ENCODE measurements at regions not wholly inside any gene's neighbourhood (a gene's known extent, or its start where the extent isn't known, plus 50 kb on each side); places are given as distances from the start of the nearest gene placed in this dataset.

DNA sequence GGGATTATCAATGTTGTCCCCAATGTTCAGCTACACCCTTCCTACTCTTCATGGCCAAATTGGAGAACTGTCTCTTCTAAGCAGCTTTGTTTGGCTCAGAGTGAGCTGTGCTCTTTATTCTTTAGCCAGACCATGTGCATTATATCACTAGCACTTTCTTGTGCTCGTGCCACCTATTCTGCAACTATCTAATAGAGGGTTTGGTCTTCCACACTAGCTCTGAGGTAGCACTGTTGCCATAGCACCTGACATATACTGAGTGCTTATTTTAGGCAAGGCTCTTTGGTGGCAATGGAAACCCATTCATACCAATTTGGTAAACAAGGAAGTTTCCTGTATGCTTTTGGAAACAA lies 394.3 kb upstream of the C2CD4B start:
- TF ChIP-seq, protein P1, sequence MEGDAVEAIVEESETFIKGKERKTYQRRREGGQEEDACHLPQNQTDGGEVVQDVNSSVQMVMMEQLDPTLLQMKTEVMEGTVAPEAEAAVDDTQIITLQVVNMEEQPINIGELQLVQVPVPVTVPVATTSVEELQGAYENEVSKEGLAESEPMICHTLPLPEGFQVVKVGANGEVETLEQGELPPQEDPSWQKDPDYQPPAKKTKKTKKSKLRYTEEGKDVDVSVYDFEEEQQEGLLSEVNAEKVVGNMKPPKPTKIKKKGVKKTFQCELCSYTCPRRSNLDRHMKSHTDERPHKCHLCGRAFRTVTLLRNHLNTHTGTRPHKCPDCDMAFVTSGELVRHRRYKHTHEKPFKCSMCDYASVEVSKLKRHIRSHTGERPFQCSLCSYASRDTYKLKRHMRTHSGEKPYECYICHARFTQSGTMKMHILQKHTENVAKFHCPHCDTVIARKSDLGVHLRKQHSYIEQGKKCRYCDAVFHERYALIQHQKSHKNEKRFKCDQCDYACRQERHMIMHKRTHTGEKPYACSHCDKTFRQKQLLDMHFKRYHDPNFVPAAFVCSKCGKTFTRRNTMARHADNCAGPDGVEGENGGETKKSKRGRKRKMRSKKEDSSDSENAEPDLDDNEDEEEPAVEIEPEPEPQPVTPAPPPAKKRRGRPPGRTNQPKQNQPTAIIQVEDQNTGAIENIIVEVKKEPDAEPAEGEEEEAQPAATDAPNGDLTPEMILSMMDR (IDR thresholded peaks at IDR 0.05; ENCODE audit: low read depth, low read length, missing input control) = no peak
- TF ChIP-seq, protein P2, sequence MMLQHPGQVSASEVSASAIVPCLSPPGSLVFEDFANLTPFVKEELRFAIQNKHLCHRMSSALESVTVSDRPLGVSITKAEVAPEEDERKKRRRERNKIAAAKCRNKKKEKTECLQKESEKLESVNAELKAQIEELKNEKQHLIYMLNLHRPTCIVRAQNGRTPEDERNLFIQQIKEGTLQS (IDR thresholded peaks at IDR 0.05) = no peak
- TF ChIP-seq TAF1 (conservative IDR thresholded peaks at IDR 0.05) = no peak
- TF ChIP-seq, protein P3, sequence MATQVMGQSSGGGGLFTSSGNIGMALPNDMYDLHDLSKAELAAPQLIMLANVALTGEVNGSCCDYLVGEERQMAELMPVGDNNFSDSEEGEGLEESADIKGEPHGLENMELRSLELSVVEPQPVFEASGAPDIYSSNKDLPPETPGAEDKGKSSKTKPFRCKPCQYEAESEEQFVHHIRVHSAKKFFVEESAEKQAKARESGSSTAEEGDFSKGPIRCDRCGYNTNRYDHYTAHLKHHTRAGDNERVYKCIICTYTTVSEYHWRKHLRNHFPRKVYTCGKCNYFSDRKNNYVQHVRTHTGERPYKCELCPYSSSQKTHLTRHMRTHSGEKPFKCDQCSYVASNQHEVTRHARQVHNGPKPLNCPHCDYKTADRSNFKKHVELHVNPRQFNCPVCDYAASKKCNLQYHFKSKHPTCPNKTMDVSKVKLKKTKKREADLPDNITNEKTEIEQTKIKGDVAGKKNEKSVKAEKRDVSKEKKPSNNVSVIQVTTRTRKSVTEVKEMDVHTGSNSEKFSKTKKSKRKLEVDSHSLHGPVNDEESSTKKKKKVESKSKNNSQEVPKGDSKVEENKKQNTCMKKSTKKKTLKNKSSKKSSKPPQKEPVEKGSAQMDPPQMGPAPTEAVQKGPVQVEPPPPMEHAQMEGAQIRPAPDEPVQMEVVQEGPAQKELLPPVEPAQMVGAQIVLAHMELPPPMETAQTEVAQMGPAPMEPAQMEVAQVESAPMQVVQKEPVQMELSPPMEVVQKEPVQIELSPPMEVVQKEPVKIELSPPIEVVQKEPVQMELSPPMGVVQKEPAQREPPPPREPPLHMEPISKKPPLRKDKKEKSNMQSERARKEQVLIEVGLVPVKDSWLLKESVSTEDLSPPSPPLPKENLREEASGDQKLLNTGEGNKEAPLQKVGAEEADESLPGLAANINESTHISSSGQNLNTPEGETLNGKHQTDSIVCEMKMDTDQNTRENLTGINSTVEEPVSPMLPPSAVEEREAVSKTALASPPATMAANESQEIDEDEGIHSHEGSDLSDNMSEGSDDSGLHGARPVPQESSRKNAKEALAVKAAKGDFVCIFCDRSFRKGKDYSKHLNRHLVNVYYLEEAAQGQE (IDR thresholded peaks at IDR 0.05) = no peak
- TF ChIP-seq, protein P4, sequence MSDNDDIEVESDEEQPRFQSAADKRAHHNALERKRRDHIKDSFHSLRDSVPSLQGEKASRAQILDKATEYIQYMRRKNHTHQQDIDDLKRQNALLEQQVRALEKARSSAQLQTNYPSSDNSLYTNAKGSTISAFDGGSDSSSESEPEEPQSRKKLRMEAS (IDR thresholded peaks at IDR 0.05) = no peak
- TF ChIP-seq YY1 (IDR thresholded peaks at IDR 0.05) = no peak

All from liver (tissue), 3 donors.